Testis (tissue), 2 donors: ENCODE measurements at regions not wholly inside any gene's neighbourhood (a gene's known extent, or its start where the extent isn't known, plus 50 kb on each side); places are given as distances from the start of the nearest gene placed in this dataset.

ENCODE experiments used
- DNase-seq: peaks from one replicate; pipeline ENCODE4 v3.0.0-alpha.2; 2019
- H3K27ac ChIP-seq, 2 donors: fragments of 200-600 bp; sonication (generic); one replicate each; pipeline ENCODE4 v1.5.1; 2019
- H3K27me3 ChIP-seq: fragments of 200-600 bp; sonication (generic); one replicate; pipeline ENCODE4 v1.5.1; 2019
- H3K36me3 ChIP-seq: fragments of 200-600 bp; sonication (generic); one replicate; pipeline ENCODE4 v1.5.1; 2017; ENCODE audit warnings: low read depth; ENCODE audit errors: missing control alignments
- H3K4me1 ChIP-seq: fragments of 200-600 bp; sonication (generic); one replicate; pipeline ENCODE4 v1.5.1; 2019
- H3K4me3 ChIP-seq, 2 donors: fragments of 200-600 bp; sonication (generic); one replicate each; pipeline ENCODE4 v1.5.1; 2017 to 2019
- H3K9me3 ChIP-seq: fragments of 200-600 bp; sonication (generic); one replicate; pipeline ENCODE4 v1.5.1; 2017
- POLR2A ChIP-seq: fragments of 450-650 bp; IDR thresholded peaks from one replicate; pipeline ENCODE4 v1.6.1; 2017; ENCODE audit warnings: antibody characterized with exemption, mild to moderate bottlenecking, moderate library complexity
- WGBS, 2 donors: methylation state at CpG; one replicate each; pipeline ENCODE4 v1.1.5; 2018; 5-methylcytosine and 5-hydroxymethylcytosine counted together
- intact Hi-C: fragments of 100-400 bp; cut with DNase I; formaldehyde crosslinking; loops from one replicate; pipeline ENCODE4 v1.15.1; 2023; ENCODE audit warnings: low total_unique reads
- TF ChIP-seq, protein P1 (sequence below), 3 experiments: fragments of 450-650 bp in 2 of 3; fragments of 200-600 bp in 1 of 3; sonication (generic) in 1 of 3; IDR thresholded peaks; one replicate each; pipeline ENCODE4 v1.5.1; 2016 to 2019; ENCODE audit warnings: antibody characterized with exemption in 3 of 3, mild to moderate bottlenecking in 2 of 3, moderate library complexity in 1 of 3

DNA sequence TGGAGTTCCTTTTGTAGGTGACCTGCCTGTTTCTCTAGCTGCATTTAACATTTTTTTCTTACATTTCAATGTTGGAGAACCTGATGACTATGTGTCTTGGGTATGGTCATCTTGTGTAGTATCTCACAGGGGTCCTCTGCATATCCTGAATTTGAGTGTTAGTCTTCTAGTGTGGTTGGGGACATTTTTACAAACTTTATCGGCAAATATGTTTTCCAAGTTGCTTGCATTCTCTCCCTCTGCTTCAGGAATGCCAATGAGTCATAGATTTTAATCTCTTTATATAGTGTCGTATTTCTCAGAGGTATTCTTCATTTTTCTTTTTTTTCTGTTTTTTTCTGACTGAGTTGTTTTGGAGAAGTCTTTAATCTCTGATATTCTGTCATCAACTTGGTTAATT, 684.0 kb downstream of the NCAM2 start:
- no peak for DNase-seq
- H3K36me3 ChIP-seq = no peaks in the 10 kb centered on the region
- no peaks in the 10 kb centered on the region for H3K9me3 ChIP-seq
- TF ChIP-seq, protein P1, sequence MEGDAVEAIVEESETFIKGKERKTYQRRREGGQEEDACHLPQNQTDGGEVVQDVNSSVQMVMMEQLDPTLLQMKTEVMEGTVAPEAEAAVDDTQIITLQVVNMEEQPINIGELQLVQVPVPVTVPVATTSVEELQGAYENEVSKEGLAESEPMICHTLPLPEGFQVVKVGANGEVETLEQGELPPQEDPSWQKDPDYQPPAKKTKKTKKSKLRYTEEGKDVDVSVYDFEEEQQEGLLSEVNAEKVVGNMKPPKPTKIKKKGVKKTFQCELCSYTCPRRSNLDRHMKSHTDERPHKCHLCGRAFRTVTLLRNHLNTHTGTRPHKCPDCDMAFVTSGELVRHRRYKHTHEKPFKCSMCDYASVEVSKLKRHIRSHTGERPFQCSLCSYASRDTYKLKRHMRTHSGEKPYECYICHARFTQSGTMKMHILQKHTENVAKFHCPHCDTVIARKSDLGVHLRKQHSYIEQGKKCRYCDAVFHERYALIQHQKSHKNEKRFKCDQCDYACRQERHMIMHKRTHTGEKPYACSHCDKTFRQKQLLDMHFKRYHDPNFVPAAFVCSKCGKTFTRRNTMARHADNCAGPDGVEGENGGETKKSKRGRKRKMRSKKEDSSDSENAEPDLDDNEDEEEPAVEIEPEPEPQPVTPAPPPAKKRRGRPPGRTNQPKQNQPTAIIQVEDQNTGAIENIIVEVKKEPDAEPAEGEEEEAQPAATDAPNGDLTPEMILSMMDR (IDR thresholded peaks at IDR 0.05) = no peak
- TF ChIP-seq POLR2A = no peak
- intact Hi-C loops = no loop called here
- no peak overlapping the region for H3K4me3 ChIP-seq
- H3K4me1 ChIP-seq = no peaks in the 10 kb centered on the region
- H3K27me3 ChIP-seq = no peaks in the 10 kb centered on the region
- WGBS, 2 donors = 83 to 87% methylated on average over 2 of the region's 2 CpGs
- no peak overlapping the region for H3K27ac ChIP-seq

DNA sequence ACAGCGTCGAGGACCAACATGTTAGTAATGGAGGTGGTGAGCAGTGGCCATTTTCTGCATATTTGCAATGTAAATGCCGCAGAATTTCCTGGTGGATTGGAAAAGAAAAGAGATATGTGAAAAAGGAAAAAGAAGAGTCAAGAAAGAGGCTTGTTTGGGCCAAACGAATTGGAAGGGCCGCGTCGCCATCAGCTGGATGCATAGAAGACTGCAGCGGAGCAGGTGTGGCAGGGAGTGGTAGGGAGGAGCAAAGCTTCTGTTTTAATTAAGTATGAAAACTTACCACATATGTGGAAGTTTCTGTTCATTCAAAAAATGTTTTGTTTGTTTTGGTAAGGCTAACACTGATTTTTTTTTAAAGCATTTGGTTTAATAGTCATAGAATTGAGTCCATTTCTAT, 690.7 kb downstream of the NCAM2 start:
- no peak overlapping the region for H3K4me3 ChIP-seq
- H3K27me3 ChIP-seq = no peaks in the 10 kb centered on the region
- no peaks in the 10 kb centered on the region for H3K9me3 ChIP-seq
- peak; percentile 44 for DNase-seq
- intact Hi-C loops = no loop called here
- H3K27ac ChIP-seq = no peak overlapping the region
- H3K4me1 ChIP-seq = no peaks in the 10 kb centered on the region
- TF ChIP-seq POLR2A = no peak
- TF ChIP-seq, protein P1 (IDR thresholded peaks at IDR 0.05) = no peak
- WGBS, 2 donors = 43 to 59% methylated on average over 8 of the region's 8 CpGs
- H3K36me3 ChIP-seq = no peaks in the 10 kb centered on the region

DNA sequence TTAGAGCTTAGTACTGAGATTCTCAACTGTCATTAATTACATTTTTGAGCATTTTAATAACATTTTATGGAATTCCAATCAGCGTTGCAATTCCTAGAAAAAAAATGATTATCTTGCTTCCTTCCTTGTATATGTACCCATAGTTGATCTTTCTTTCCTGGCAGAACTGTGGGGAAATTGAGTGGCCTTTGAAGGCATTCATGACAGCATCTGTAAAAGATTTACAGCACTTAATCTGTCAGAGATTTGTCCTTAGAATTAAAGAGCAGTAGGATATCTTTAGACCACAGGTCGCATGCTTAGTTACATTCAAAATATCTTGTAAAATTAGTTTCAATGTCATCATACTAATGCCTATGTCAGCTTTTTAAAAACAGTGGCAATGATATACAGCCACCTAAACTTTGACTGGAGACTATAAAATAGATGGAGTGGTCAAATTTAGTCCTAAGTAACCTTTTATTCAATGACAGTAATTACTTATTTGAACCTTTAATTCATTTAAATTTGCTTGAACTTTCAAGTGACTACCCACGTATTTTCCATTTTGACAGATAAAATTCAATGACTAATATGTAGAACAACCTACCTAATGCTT, 692.0 kb downstream of the NCAM2 start:
- TF ChIP-seq, protein P1 (IDR thresholded peaks at IDR 0.05) = no peak
- TF ChIP-seq POLR2A = no peak
- intact Hi-C loops = no loop called here
- H3K4me1 ChIP-seq = no peaks in the 10 kb centered on the region
- 62 to 63% methylated on average over 3 of the region's 3 CpGs for WGBS, 2 donors
- no peaks in the 10 kb centered on the region for H3K9me3 ChIP-seq
- no peaks in the 10 kb centered on the region for H3K36me3 ChIP-seq
- no peak overlapping the region for H3K4me3 ChIP-seq
- H3K27ac ChIP-seq = no peak overlapping the region
- H3K27me3 ChIP-seq = no peaks in the 10 kb centered on the region
- DNase-seq = no peak

DNA sequence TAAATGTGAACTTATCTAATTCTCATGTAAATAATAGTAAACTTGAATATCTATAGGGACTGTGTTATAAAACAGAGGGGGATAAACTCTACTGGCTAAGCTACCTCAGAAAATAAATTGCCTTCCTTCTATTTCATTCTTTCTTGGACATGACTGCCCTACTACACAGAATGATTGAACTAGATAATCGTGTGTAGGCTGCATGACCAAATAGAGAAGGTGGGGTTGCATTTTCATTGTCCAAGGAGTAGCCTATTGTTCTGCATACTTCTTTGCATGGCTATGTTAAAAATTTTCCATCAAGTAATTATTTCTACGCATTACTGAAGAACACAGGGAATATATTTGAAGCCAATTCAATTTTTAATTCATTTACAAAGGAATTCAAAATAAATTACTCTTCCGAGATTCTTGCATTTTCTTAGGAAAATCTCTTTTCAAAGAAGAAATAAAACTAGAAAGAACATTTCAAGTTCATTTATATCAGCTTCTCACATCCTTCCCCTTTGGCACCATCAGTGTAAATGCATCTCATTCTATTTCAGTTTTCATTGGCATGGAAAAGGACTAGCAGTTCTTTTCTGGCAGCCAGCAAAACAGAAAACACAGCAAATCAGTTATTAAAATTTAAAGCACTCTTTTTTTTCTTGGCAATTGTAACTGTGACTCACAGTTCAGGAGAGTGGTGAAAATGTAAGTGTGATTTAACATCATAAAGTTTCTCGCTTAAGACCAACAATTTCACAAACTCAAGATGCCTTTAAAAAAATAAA, 714.7 kb downstream of the NCAM2 start:
- intact Hi-C loops = no loop called here
- Histone ChIP-seq H3K9me3 (no peaks in the 10 kb centered on the region), H3K4me3 (no peak overlapping the region), H3K36me3 (no peaks in the 10 kb centered on the region), H3K4me1 (peaks cover 7% of the 10 kb centered on the region), H3K27ac (no peak overlapping the region), H3K27me3 (no peaks in the 10 kb centered on the region)
- no peak for TF ChIP-seq POLR2A
- TF ChIP-seq, protein P1 (IDR thresholded peaks at IDR 0.05) = no peak
- DNase-seq = no peak
- WGBS, 2 donors = 43 to 45% methylated on average over 4 of the region's 4 CpGs
